ENCODE measurements at regions not wholly inside any gene's neighbourhood (a gene's known extent, or its start where the extent isn't known, plus 50 kb on each side); places are given as distances from the start of the nearest gene placed in this dataset.
"Not testable (repeated sequence)": the region's sequence is repeated elsewhere in the genome, so short reads cannot be mapped to it uniquely, and the experiment has no call there.

GRCh38 chr5:68024426-68024825 lies 191.1 kb upstream of the PIK3R1 start:
- no peak overlapping the region for H3K9ac ChIP-seq (ENCODE audit: low read length in 2 of 2)
- H3K4me1 ChIP-seq (ENCODE audit: control insufficient read depth, insufficient read depth, low read length), result peaks cover 12% of the 10 kb centered on the region
- H3K36me3 ChIP-seq (ENCODE audit: control insufficient read depth in 2 of 2, insufficient read depth in 2 of 2, low read length in 2 of 2), result no peaks in the 10 kb centered on the region
- peak overlapping the region; percentile 31 for H3K27ac ChIP-seq (ENCODE audit: low read length)
- H3K9me3 ChIP-seq (ENCODE audit: control insufficient read depth in 2 of 2, low read length in 2 of 2), result no peaks in the 10 kb centered on the region
- no peak overlapping the region for H3K4me3 ChIP-seq (ENCODE audit: low read length in 2 of 2)
- H3K27me3 ChIP-seq (ENCODE audit: control insufficient read depth in 1 of 2, insufficient read depth in 2 of 2, low read length in 2 of 2), result no peaks in the 10 kb centered on the region

- no peaks in the 10 kb centered on the region for H3K27me3 ChIP-seq (ENCODE audit: control insufficient read depth in 1 of 2, insufficient read depth in 2 of 2, low read length in 2 of 2)
- no peak overlapping the region for H3K27ac ChIP-seq (ENCODE audit: low read length)
- no peaks in the 10 kb centered on the region for H3K36me3 ChIP-seq (ENCODE audit: control insufficient read depth in 2 of 2, insufficient read depth in 2 of 2, low read length in 2 of 2)
- H3K4me1 ChIP-seq (ENCODE audit: control insufficient read depth, insufficient read depth, low read length), result peaks cover 3% of the 10 kb centered on the region
- H3K9me3 ChIP-seq (ENCODE audit: control insufficient read depth in 2 of 2, low read length in 2 of 2), result no peaks in the 10 kb centered on the region
- H3K4me3 ChIP-seq (ENCODE audit: low read length in 2 of 2), result no peak overlapping the region
- no peak overlapping the region for H3K9ac ChIP-seq (ENCODE audit: low read length in 2 of 2)
These were observed 193.6 kb upstream of the PIK3R1 start for GRCh38 chr5:68021916-68022315.

GRCh38 chr5:68021227-68021626 lies 194.3 kb upstream of the PIK3R1 start:
- Histone ChIP-seq H3K27me3 (ENCODE audit: control insufficient read depth in 1 of 2, insufficient read depth in 2 of 2, low read length in 2 of 2) (no peaks in the 10 kb centered on the region), H3K4me3 (ENCODE audit: low read length in 2 of 2) (no peak overlapping the region), H3K36me3 (ENCODE audit: control insufficient read depth in 2 of 2, insufficient read depth in 2 of 2, low read length in 2 of 2) (no peaks in the 10 kb centered on the region), H3K9ac (ENCODE audit: low read length in 2 of 2) (no peak overlapping the region), H3K9me3 (ENCODE audit: control insufficient read depth in 2 of 2, low read length in 2 of 2) (no peaks in the 10 kb centered on the region), H3K27ac (ENCODE audit: low read length) (no peak overlapping the region), H3K4me1 (ENCODE audit: control insufficient read depth, insufficient read depth, low read length) (peaks cover 3% of the 10 kb centered on the region)

GRCh38 chr5:68020461-68020969 lies 195.0 kb upstream of the PIK3R1 start:
- H3K9me3 ChIP-seq (ENCODE audit: control insufficient read depth in 2 of 2, low read length in 2 of 2); H3K4me1 ChIP-seq (ENCODE audit: control insufficient read depth, insufficient read depth, low read length); H3K27ac ChIP-seq (ENCODE audit: low read length): not testable (repeated sequence)

GRCh38 chr5:68015381-68016302 lies 199.9 kb upstream of the PIK3R1 start:
- no peaks in the 10 kb centered on the region for H3K36me3 ChIP-seq (ENCODE audit: control insufficient read depth in 2 of 2, insufficient read depth in 2 of 2, low read length in 2 of 2)
- H3K9me3 ChIP-seq (ENCODE audit: control insufficient read depth in 2 of 2, low read length in 2 of 2), result no peaks in the 10 kb centered on the region
- H3K27ac ChIP-seq (ENCODE audit: low read length), result no peak overlapping the region
- H3K4me1 ChIP-seq (ENCODE audit: control insufficient read depth, insufficient read depth, low read length), result no peaks in the 10 kb centered on the region
- no peak overlapping the region for H3K9ac ChIP-seq (ENCODE audit: low read length in 2 of 2)
- H3K27me3 ChIP-seq (ENCODE audit: control insufficient read depth in 1 of 2, insufficient read depth in 2 of 2, low read length in 2 of 2), result no peaks in the 10 kb centered on the region
- H3K4me3 ChIP-seq (ENCODE audit: low read length in 2 of 2), result no peak overlapping the region

More at GRCh38 chr5:68020461-68020969, 195.0 kb upstream of the PIK3R1 start:
- not testable (repeated sequence) for H3K9ac ChIP-seq (ENCODE audit: low read length in 2 of 2); H3K27me3 ChIP-seq (ENCODE audit: control insufficient read depth in 1 of 2, insufficient read depth in 2 of 2, low read length in 2 of 2); H3K4me3 ChIP-seq (ENCODE audit: low read length in 2 of 2); H3K36me3 ChIP-seq (ENCODE audit: control insufficient read depth in 2 of 2, insufficient read depth in 2 of 2, low read length in 2 of 2)

GRCh38 chr5:68012831-68013230 lies 202.7 kb upstream of the PIK3R1 start:
- H3K4me1 ChIP-seq (ENCODE audit: control insufficient read depth, insufficient read depth, low read length), result no peaks in the 10 kb centered on the region

GRCh38 chr5:68012429-68012828 lies 203.1 kb upstream of the PIK3R1 start:
- Histone ChIP-seq H3K27ac (ENCODE audit: low read length) (no peak overlapping the region), H3K9ac (ENCODE audit: low read length in 2 of 2) (no peak overlapping the region), H3K9me3 (ENCODE audit: control insufficient read depth in 2 of 2, low read length in 2 of 2) (no peaks in the 10 kb centered on the region), H3K36me3 (ENCODE audit: control insufficient read depth in 2 of 2, insufficient read depth in 2 of 2, low read length in 2 of 2) (no peaks in the 10 kb centered on the region), H3K4me1 (ENCODE audit: control insufficient read depth, insufficient read depth, low read length) (no peaks in the 10 kb centered on the region), H3K27me3 (ENCODE audit: control insufficient read depth in 1 of 2, insufficient read depth in 2 of 2, low read length in 2 of 2) (no peaks in the 10 kb centered on the region), H3K4me3 (ENCODE audit: low read length in 2 of 2) (no peak overlapping the region)

More at GRCh38 chr5:68012831-68013230, 202.7 kb upstream of the PIK3R1 start:
- H3K36me3 ChIP-seq (ENCODE audit: control insufficient read depth in 2 of 2, insufficient read depth in 2 of 2, low read length in 2 of 2), result no peaks in the 10 kb centered on the region
- H3K9ac ChIP-seq (ENCODE audit: low read length in 2 of 2), result no peak overlapping the region
- H3K27ac ChIP-seq (ENCODE audit: low read length), result no peak overlapping the region
- no peak overlapping the region for H3K4me3 ChIP-seq (ENCODE audit: low read length in 2 of 2)
- no peaks in the 10 kb centered on the region for H3K9me3 ChIP-seq (ENCODE audit: control insufficient read depth in 2 of 2, low read length in 2 of 2)
- H3K27me3 ChIP-seq (ENCODE audit: control insufficient read depth in 1 of 2, insufficient read depth in 2 of 2, low read length in 2 of 2), result no peaks in the 10 kb centered on the region

- Histone ChIP-seq H3K9me3 (ENCODE audit: control insufficient read depth in 2 of 2, low read length in 2 of 2) (no peaks in the 10 kb centered on the region), H3K4me1 (ENCODE audit: control insufficient read depth, insufficient read depth, low read length) (no peaks in the 10 kb centered on the region), H3K9ac (ENCODE audit: low read length in 2 of 2) (no peak overlapping the region), H3K27ac (ENCODE audit: low read length) (no peak overlapping the region), H3K27me3 (ENCODE audit: control insufficient read depth in 1 of 2, insufficient read depth in 2 of 2, low read length in 2 of 2) (no peaks in the 10 kb centered on the region), H3K4me3 (ENCODE audit: low read length in 2 of 2) (no peak overlapping the region), H3K36me3 (ENCODE audit: control insufficient read depth in 2 of 2, insufficient read depth in 2 of 2, low read length in 2 of 2) (no peaks in the 10 kb centered on the region)
These were observed 203.8 kb upstream of the PIK3R1 start for GRCh38 chr5:68011801-68012200.

GRCh38 chr5:68011259-68011760 lies 204.2 kb upstream of the PIK3R1 start:
- no peaks in the 10 kb centered on the region for H3K4me1 ChIP-seq (ENCODE audit: control insufficient read depth, insufficient read depth, low read length)
- no peaks in the 10 kb centered on the region for H3K36me3 ChIP-seq (ENCODE audit: control insufficient read depth in 2 of 2, insufficient read depth in 2 of 2, low read length in 2 of 2)
- no peak overlapping the region for H3K27ac ChIP-seq (ENCODE audit: low read length)
- H3K9ac ChIP-seq (ENCODE audit: low read length in 2 of 2), result no peak overlapping the region
- H3K4me3 ChIP-seq (ENCODE audit: low read length in 2 of 2), result no peak overlapping the region
- no peaks in the 10 kb centered on the region for H3K9me3 ChIP-seq (ENCODE audit: control insufficient read depth in 2 of 2, low read length in 2 of 2)
- no peaks in the 10 kb centered on the region for H3K27me3 ChIP-seq (ENCODE audit: control insufficient read depth in 1 of 2, insufficient read depth in 2 of 2, low read length in 2 of 2)

- Histone ChIP-seq H3K4me3 (ENCODE audit: low read length in 2 of 2) (no peak overlapping the region), H3K4me1 (ENCODE audit: control insufficient read depth, insufficient read depth, low read length) (no peaks in the 10 kb centered on the region), H3K36me3 (ENCODE audit: control insufficient read depth in 2 of 2, insufficient read depth in 2 of 2, low read length in 2 of 2) (no peaks in the 10 kb centered on the region), H3K27ac (ENCODE audit: low read length) (no peak overlapping the region), H3K9me3 (ENCODE audit: control insufficient read depth in 2 of 2, low read length in 2 of 2) (no peaks in the 10 kb centered on the region), H3K27me3 (ENCODE audit: control insufficient read depth in 1 of 2, insufficient read depth in 2 of 2, low read length in 2 of 2) (no peaks in the 10 kb centered on the region), H3K9ac (ENCODE audit: low read length in 2 of 2) (no peak overlapping the region)
These were observed 204.8 kb upstream of the PIK3R1 start for GRCh38 chr5:68010740-68011139.

GRCh38 chr5:68007451-68007850 lies 208.1 kb upstream of the PIK3R1 start:
- Histone ChIP-seq H3K4me1 (ENCODE audit: control insufficient read depth, insufficient read depth, low read length) (no peaks in the 10 kb centered on the region), H3K27ac (ENCODE audit: low read length) (no peak overlapping the region), H3K9ac (ENCODE audit: low read length in 2 of 2) (no peak overlapping the region), H3K9me3 (ENCODE audit: control insufficient read depth in 2 of 2, low read length in 2 of 2) (no peaks in the 10 kb centered on the region), H3K36me3 (ENCODE audit: control insufficient read depth in 2 of 2, insufficient read depth in 2 of 2, low read length in 2 of 2) (no peaks in the 10 kb centered on the region), H3K4me3 (ENCODE audit: low read length in 2 of 2) (no peak overlapping the region), H3K27me3 (ENCODE audit: control insufficient read depth in 1 of 2, insufficient read depth in 2 of 2, low read length in 2 of 2) (no peaks in the 10 kb centered on the region)

Measured in stomach smooth muscle (tissue), 2 donors.